PC-9 (cell line): ENCODE measurements at regions not wholly inside any gene's neighbourhood (a gene's known extent, or its start where the extent isn't known, plus 50 kb on each side); places are given as distances from the start of the nearest gene placed in this dataset.

ENCODE experiments used
- BruUV-seq: library from RNA; stranded (reverse); fragments of 400-500 nt; replicated peaks from 2 replicates; lab custom pipeline; 2021; lab: Mats Ljungman, UMichigan
- CTCF ChIA-PET: fragments of 300-600 bp; sonication (Branson Sonifier 250); formaldehyde crosslinking; loops from one replicate; lab custom pipeline; 2022; ENCODE audit warnings: antibody characterized with exemption; lab: Charles Lee
- POLR2A ChIA-PET: fragments of 300-600 bp; sonication (Branson Sonifier 250); formaldehyde crosslinking; loops from one replicate; lab custom pipeline; 2022; ENCODE audit warnings: antibody characterized with exemption; ENCODE audit not compliant: unreplicated experiment; lab: Charles Lee
- DNase-seq, 2 experiments: peaks; one replicate each; pipeline versions ENCODE4 v3.0.0 to v3.0.0-alpha.2; 2015 to 2022; ENCODE audit warnings: mixed read lengths in 1 of 2
- H2AFZ ChIP-seq: fragments of 200-600 bp; sonication (generic); 2 replicates; pipeline ENCODE4 v1.8.1; 2017; ENCODE audit warnings: antibody characterized with exemption
- H3F3A ChIP-seq: fragments of 200-600 bp; sonication (generic); 2 replicates; pipeline ENCODE4 v1.8.1; 2017; ENCODE audit warnings: antibody characterized with exemption, mild to moderate bottlenecking, low read depth; ENCODE audit not compliant: insufficient read depth
- H3K27ac ChIP-seq: fragments of 200-600 bp; sonication (generic); 2 replicates; pipeline ENCODE4 v1.6.1; 2016; ENCODE audit warnings: mixed run types
- H3K27me3 ChIP-seq: fragments of 200-600 bp; sonication (generic); 2 replicates; pipeline ENCODE4 v1.6.1; 2016; ENCODE audit warnings: low read depth, mixed run types; ENCODE audit not compliant: insufficient read depth
- H3K36me3 ChIP-seq: fragments of 200-600 bp; sonication (generic); 2 replicates; pipeline ENCODE4 v1.6.1; 2016; ENCODE audit warnings: low read depth, mixed run types
- H3K4me1 ChIP-seq: fragments of 200-600 bp; sonication (generic); replicated peaks from 2 replicates; pipeline ENCODE4 v1.6.1; 2016; ENCODE audit warnings: mixed run types; ENCODE audit not compliant: insufficient read depth
- H3K4me2 ChIP-seq: fragments of 200-600 bp; sonication (generic); 2 replicates; pipeline ENCODE4 v1.6.1; 2017; ENCODE audit warnings: mixed run types
- H3K4me3 ChIP-seq: fragments of 200-600 bp; sonication (generic); 2 replicates; pipeline ENCODE4 v1.6.1; 2016; ENCODE audit warnings: mixed run types
- H3K79me2 ChIP-seq: fragments of 200-600 bp; sonication (generic); 2 replicates; pipeline ENCODE4 v1.6.1; 2017; ENCODE audit warnings: low read depth, mixed run types
- H3K9me2 ChIP-seq: fragments of 200-600 bp; sonication (generic); 2 replicates; pipeline ENCODE4 v1.8.1; 2017; ENCODE audit warnings: mild to moderate bottlenecking; ENCODE audit not compliant: insufficient read depth
- H3K9me3 ChIP-seq: fragments of 200-600 bp; sonication (generic); 2 replicates; pipeline ENCODE4 v1.8.1; 2016; ENCODE audit warnings: low read depth; ENCODE audit not compliant: insufficient read depth
- H4K20me1 ChIP-seq: fragments of 200-600 bp; sonication (generic); 2 replicates; pipeline ENCODE4 v1.8.1; 2017; ENCODE audit not compliant: insufficient read depth
- CTCF ChIP-seq: fragments of 200-600 bp; sonication (generic); conservative IDR thresholded peaks from 2 replicates; pipeline ENCODE4 v1.6.1; 2017; ENCODE audit warnings: mixed run types, antibody characterized with exemption, mild to moderate bottlenecking, moderate library complexity
- EZH2 ChIP-seq: fragments of 200-600 bp; sonication (generic); IDR thresholded peaks from 2 replicates; pipeline ENCODE4 v1.8.0; 2017; ENCODE audit warnings: antibody characterized with exemption, low read depth
- intact Hi-C: fragments of 100-400 bp; cut with micrococcal nuclease; formaldehyde crosslinking; loops from one replicate; pipeline ENCODE4 v1.10.0; 2022; ENCODE audit not compliant: unreplicated experiment

- Histone ChIP-seq H3K4me1 (peaks cover 18% of the 10 kb centered on the region), H3K27me3 (no peaks in the 10 kb centered on the region), H3K79me2 (no peaks in the 10 kb centered on the region), H3K9me3 (no peaks in the 10 kb centered on the region), H4K20me1 (no peaks in the 10 kb centered on the region), H3F3A (no peaks in the 10 kb centered on the region; the same call in 1 of the 2 replicates), H3K36me3 (no peaks in the 10 kb centered on the region), H3K9me2 (no peaks in the 10 kb centered on the region), H3K4me2 (no peak overlapping the region), H3K4me3 (no peak overlapping the region), H2AFZ (no peak overlapping the region), H3K27ac (no peak overlapping the region)
- ChIA-PET CTCF (no interaction called here), POLR2A (no interaction called here)
- intact Hi-C loops: no loop called here
- DNase-seq: no peak
- TF ChIP-seq CTCF: no peak
- BruUV-seq: no TSS peak
These were observed 180.1 kb downstream of the ICE1 start for GRCh38 chr5:5602554-5602953.

GRCh38 chr5:5598547-5599113, 176.2 kb downstream of the ICE1 start:
- peak in 1 of 2 experiments; percentile 89 for DNase-seq

GRCh38 chr5:5593391-5593790, 170.9 kb downstream of the ICE1 start:
- no peak overlapping the region for H3K4me3 ChIP-seq
- H4K20me1 ChIP-seq: no peaks in the 10 kb centered on the region
- DNase-seq: no peak
- no peaks in the 10 kb centered on the region for H3K9me3 ChIP-seq
- POLR2A ChIA-PET: no interaction called here
- H3K79me2 ChIP-seq: no peaks in the 10 kb centered on the region
- H3K4me1 ChIP-seq: peaks cover 8% of the 10 kb centered on the region
- H3K36me3 ChIP-seq: no peaks in the 10 kb centered on the region
- no TSS peak for BruUV-seq
- H3K27ac ChIP-seq: no peak overlapping the region
- CTCF ChIA-PET: no interaction called here
- H3K27me3 ChIP-seq: peaks cover 30% of the 10 kb centered on the region
- H3F3A ChIP-seq: no peaks in the 10 kb centered on the region; the same call in 1 of the 2 replicates
- TF ChIP-seq EZH2: no peak
- TF ChIP-seq CTCF: no peak
- H2AFZ ChIP-seq: no peak overlapping the region
- H3K4me2 ChIP-seq: no peak overlapping the region
- no peaks in the 10 kb centered on the region for H3K9me2 ChIP-seq
- intact Hi-C loops: no loop called here

More at GRCh38 chr5:5598547-5599113, 176.2 kb downstream of the ICE1 start:
- H4K20me1 ChIP-seq: no peaks in the 10 kb centered on the region
- H3K4me1 ChIP-seq: peaks cover 18% of the 10 kb centered on the region
- TF ChIP-seq EZH2 (no peak), CTCF (no peak)
- H3K79me2 ChIP-seq: no peaks in the 10 kb centered on the region
- H3F3A ChIP-seq: no peaks in the 10 kb centered on the region; the same call in 1 of the 2 replicates
- peak overlapping the region; percentile 47 for H3K4me2 ChIP-seq
- ChIA-PET CTCF (no interaction called here), POLR2A (no interaction called here)
- H3K27me3 ChIP-seq: no peaks in the 10 kb centered on the region
- no peaks in the 10 kb centered on the region for H3K9me3 ChIP-seq
- no TSS peak for BruUV-seq
- no peaks in the 10 kb centered on the region for H3K36me3 ChIP-seq
- H3K27ac ChIP-seq: peak overlapping the region; percentile 60
- H2AFZ ChIP-seq: no peak overlapping the region; the same call in 1 of the 2 replicates
- H3K9me2 ChIP-seq: no peaks in the 10 kb centered on the region
- H3K4me3 ChIP-seq: peak overlapping the region; percentile 5; the same call in 1 of the 2 replicates
- intact Hi-C loops: no loop called here
